Neural crest cell (in vitro differentiated cells): ENCODE measurements at regions not wholly inside any gene's neighbourhood (a gene's known extent, or its start where the extent isn't known, plus 50 kb on each side); places are given as distances from the start of the nearest gene placed in this dataset.
A peak's percentile ranks its signal among the peaks of the same experiment; 100 is the strongest.

Source experiments
- DNase-seq: peaks from one replicate; pipeline ENCODE4 v3.0.0; 2021; ENCODE audit warnings: low read depth, mixed read lengths, low spot score
- H3K27ac Mint-ChIP-seq: one replicate; pipeline ENCODE4 v1.8.0; 2021; ENCODE audit warnings: mild to moderate bottlenecking, mixed read lengths; ENCODE audit not compliant: unreplicated experiment
- H3K27me3 Mint-ChIP-seq: 2 replicates; pipeline ENCODE4 v1.8.0; 2021; ENCODE audit warnings: low read depth, mild to moderate bottlenecking, mixed read lengths
- H3K36me3 Mint-ChIP-seq: 2 replicates; pipeline ENCODE4 v1.8.0; 2021; ENCODE audit warnings: low read depth, mild to moderate bottlenecking, mixed read lengths
- H3K4me1 Mint-ChIP-seq: 2 replicates; pipeline ENCODE4 v1.8.0; 2021; ENCODE audit warnings: mixed read lengths
- H3K4me3 Mint-ChIP-seq: one replicate; pipeline ENCODE4 v1.8.0; 2021; ENCODE audit warnings: mild to moderate bottlenecking, mixed read lengths
- H3K9me3 Mint-ChIP-seq: 2 replicates; pipeline ENCODE4 v1.8.0; 2021; ENCODE audit warnings: mixed read lengths
- CTCF ChIP-seq: fragments of 200-600 bp; sonication (generic); conservative IDR thresholded peaks from 2 replicates; pipeline ENCODE4 v1.5.0; 2021; ENCODE audit warnings: antibody characterized with exemption, mild to moderate bottlenecking

DNA sequence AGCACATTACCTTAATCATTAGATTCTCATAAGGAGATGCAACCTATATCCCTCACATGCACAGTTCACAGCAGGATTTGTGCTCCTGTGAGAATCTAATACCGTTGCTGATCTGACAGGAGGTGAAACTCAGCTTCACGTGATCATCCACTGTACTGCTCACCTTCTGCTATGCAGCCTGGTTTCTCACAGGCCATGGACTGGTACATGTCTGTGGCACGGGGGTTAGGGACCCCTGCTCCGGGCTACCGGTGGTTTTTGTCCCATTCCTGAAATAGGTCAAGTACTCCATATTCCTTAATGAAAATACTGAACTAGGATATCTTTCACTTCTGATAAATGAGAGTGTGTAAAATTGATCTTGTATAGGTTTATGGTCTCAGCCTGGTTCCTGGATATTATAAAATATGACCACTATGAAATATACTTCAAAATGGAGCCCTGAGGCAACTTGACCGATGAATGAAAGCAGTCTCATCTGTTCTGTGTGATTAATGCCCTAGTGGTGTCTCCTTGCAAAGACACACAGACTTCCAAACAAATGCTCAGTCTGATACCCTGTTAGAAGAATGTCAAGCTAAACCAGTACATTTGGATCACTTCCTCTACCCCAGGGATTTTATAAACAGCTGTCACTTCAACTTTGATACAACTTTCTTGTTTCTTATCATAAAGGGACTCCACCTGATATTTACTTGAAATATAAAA lies 492.9 kb upstream of the ANO3 start:
- TF ChIP-seq CTCF, result peak; percentile 40
- DNase-seq, result no peak
- Mint-ChIP-seq H3K27me3 (no peaks in the 10 kb centered on the region), H3K9me3 (peaks cover 7% of the 10 kb centered on the region), H3K4me1 (no peaks in the 10 kb centered on the region), H3K36me3 (no peaks in the 10 kb centered on the region), H3K4me3 (no peak overlapping the region), H3K27ac (no peak overlapping the region)

DNA sequence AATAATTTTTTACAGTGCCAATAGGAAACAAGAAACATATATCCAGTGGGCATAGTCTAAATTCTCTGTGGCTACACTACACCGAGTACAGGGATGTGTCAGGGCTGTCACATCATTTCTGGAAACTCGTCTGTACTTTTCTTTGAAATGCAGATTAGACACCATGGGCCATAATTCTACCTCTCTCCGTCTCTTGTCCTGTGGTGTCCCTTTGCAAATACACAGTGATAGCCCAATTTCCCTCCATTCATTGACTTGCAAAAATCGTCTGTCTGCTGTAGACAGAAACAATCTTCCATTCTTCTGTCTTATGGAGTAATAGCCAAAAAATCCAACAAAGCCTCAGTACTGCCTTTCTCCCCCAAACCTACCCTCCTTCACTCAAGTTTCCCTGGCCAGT lies 487.1 kb upstream of the ANO3 start:
- TF ChIP-seq CTCF, result no peak
- Mint-ChIP-seq H3K27ac (no peak overlapping the region), H3K4me3 (no peak overlapping the region), H3K36me3 (no peaks in the 10 kb centered on the region), H3K27me3 (no peaks in the 10 kb centered on the region), H3K9me3 (peaks cover 5% of the 10 kb centered on the region), H3K4me1 (no peaks in the 10 kb centered on the region)
- DNase-seq, result no peak

GRCh38 chr11:25855916-25856315 lies 476.0 kb upstream of the ANO3 start:
- Mint-ChIP-seq H3K27me3 (no peaks in the 10 kb centered on the region), H3K27ac (no peak overlapping the region), H3K4me3 (no peak overlapping the region), H3K36me3 (no peaks in the 10 kb centered on the region), H3K9me3 (no peaks in the 10 kb centered on the region), H3K4me1 (no peaks in the 10 kb centered on the region)
- no peak for TF ChIP-seq CTCF
- no peak for DNase-seq

- no peak overlapping the region for H3K27ac Mint-ChIP-seq
- H3K27me3 Mint-ChIP-seq, result no peaks in the 10 kb centered on the region
- no peaks in the 10 kb centered on the region for H3K36me3 Mint-ChIP-seq
- no peak for TF ChIP-seq CTCF
- no peak for DNase-seq
- H3K4me3 Mint-ChIP-seq, result no peak overlapping the region
- no peaks in the 10 kb centered on the region for H3K4me1 Mint-ChIP-seq
- no peaks in the 10 kb centered on the region for H3K9me3 Mint-ChIP-seq
Observed at GRCh38 chr11:25859776-25860175, 472.2 kb upstream of the ANO3 start.

GRCh38 chr11:25860677-25861450 lies 471.1 kb upstream of the ANO3 start:
- DNase-seq, result no peak
- Mint-ChIP-seq H3K4me3 (no peak overlapping the region), H3K27ac (no peak overlapping the region), H3K4me1 (no peaks in the 10 kb centered on the region), H3K9me3 (no peaks in the 10 kb centered on the region), H3K27me3 (no peaks in the 10 kb centered on the region), H3K36me3 (no peaks in the 10 kb centered on the region)
- TF ChIP-seq CTCF, result no peak
